Fibroblast of pulmonary artery (primary cell): ENCODE measurements at regions not wholly inside any gene's neighbourhood (a gene's known extent, or its start where the extent isn't known, plus 50 kb on each side); places are given as distances from the start of the nearest gene placed in this dataset.
A peak's percentile ranks its signal among the peaks of the same experiment; 100 is the strongest.

ENCODE experiments used
- DNase-seq: peaks from one replicate; pipeline ENCODE4 v3.0.0-alpha.2; 2010; ENCODE audit warnings: low read depth
- H3K4me3 ChIP-seq: replicated peaks from 2 replicates; pipeline ENCODE4 v1.5.1; 2011; ENCODE audit warnings: low read depth, mild to moderate bottlenecking, control low read depth, low read length, moderate library complexity
- CTCF ChIP-seq: IDR thresholded peaks from 2 replicates; pipeline ENCODE4 v1.5.1; 2011; ENCODE audit warnings: mild to moderate bottlenecking, control low read depth, low read length, inconsistent platforms; ENCODE audit errors: missing control alignments

GRCh38 chr4:123843137-123843536, 446.5 kb downstream of the SPRY1 start:
- TF ChIP-seq CTCF = no peak
- H3K4me3 ChIP-seq = no peak overlapping the region
- DNase-seq = peak; percentile 41

GRCh38 chr4:123844374-123844773, 447.8 kb downstream of the SPRY1 start:
- DNase-seq = no peak
- no peak for TF ChIP-seq CTCF
- H3K4me3 ChIP-seq = no peak overlapping the region

GRCh38 chr4:123846092-123846491, 449.5 kb downstream of the SPRY1 start:
- no peak overlapping the region for H3K4me3 ChIP-seq
- no peak for TF ChIP-seq CTCF
- DNase-seq = no peak

- TF ChIP-seq CTCF = no peak
- no peak for DNase-seq
- no peak overlapping the region for H3K4me3 ChIP-seq
Observed at GRCh38 chr4:123846561-123846960, 450.0 kb downstream of the SPRY1 start.

- no peak overlapping the region for H3K4me3 ChIP-seq
- TF ChIP-seq CTCF = no peak
- peak; percentile 38 for DNase-seq
Observed at GRCh38 chr4:123848606-123849005, 452.0 kb downstream of the SPRY1 start.

- DNase-seq = no peak
- no peak for TF ChIP-seq CTCF
- H3K4me3 ChIP-seq = no peak overlapping the region
Observed at GRCh38 chr4:123849495-123849894, 452.9 kb downstream of the SPRY1 start.

- DNase-seq = no peak
- no peak overlapping the region for H3K4me3 ChIP-seq
- no peak for TF ChIP-seq CTCF
Observed at GRCh38 chr4:123851521-123851920, 454.9 kb downstream of the SPRY1 start.
